HFF-Myc (cell line): ENCODE measurements at regions not wholly inside any gene's neighbourhood (a gene's known extent, or its start where the extent isn't known, plus 50 kb on each side); places are given as distances from the start of the nearest gene placed in this dataset.

Source experiments
- DNase-seq: peaks from one replicate; pipeline ENCODE4 v3.0.0-alpha.2; 2011; ENCODE audit warnings: low read depth; ENCODE audit errors: extremely low read depth
- H3K4me3 ChIP-seq: replicated peaks from 2 replicates; pipeline ENCODE4 v1.5.1; 2011; ENCODE audit warnings: low read depth, mild to moderate bottlenecking, control low read depth, low read length
- CTCF ChIP-seq: IDR thresholded peaks from 2 replicates; pipeline ENCODE4 v1.5.1; 2012; ENCODE audit warnings: mild to moderate bottlenecking, low read depth, low read length, control low read depth; ENCODE audit errors: missing control alignments

GRCh38 chr1:206415942-206416341 is 54.3 kb upstream of the IKBKE start:
- no peak overlapping the region for H3K4me3 ChIP-seq
- no peak for DNase-seq
- no peak for TF ChIP-seq CTCF

- no peak for TF ChIP-seq CTCF
- no peak overlapping the region for H3K4me3 ChIP-seq
- no peak for DNase-seq
Measured at GRCh38 chr1:206417774-206418614, 52.3 kb upstream of the IKBKE start.

GRCh38 chr1:206419250-206419649 is 51.0 kb upstream of the IKBKE start:
- H3K4me3 ChIP-seq: no peak overlapping the region
- DNase-seq: no peak
- no peak for TF ChIP-seq CTCF

GRCh38 chr1:206419783-206420182 is 50.5 kb upstream of the IKBKE start:
- DNase-seq: no peak
- TF ChIP-seq CTCF: no peak
- no peak overlapping the region for H3K4me3 ChIP-seq

- no peak overlapping the region for H3K4me3 ChIP-seq
- TF ChIP-seq CTCF: no peak
- no peak for DNase-seq
Measured at GRCh38 chr1:206420471-206420870, 49.8 kb upstream of the IKBKE start.
